Panc1 (cell line): ENCODE measurements at regions not wholly inside any gene's neighbourhood (a gene's known extent, or its start where the extent isn't known, plus 50 kb on each side); places are given as distances from the start of the nearest gene placed in this dataset.

Experiments used
- ATAC-seq: fragments of 200-7000 bp; cut with Tn5 transposase; 2 replicates; pipeline ENCODE4 v1.9.1; 2020; ENCODE audit warnings: mild to moderate bottlenecking, moderate library complexity
- BruUV-seq: library from RNA; stranded (reverse); fragments of 400-500 nt; replicated peaks from 2 replicates; lab custom pipeline; 2021; lab: Mats Ljungman, UMichigan
- CTCF ChIA-PET: fragments of 300-600 bp; sonication (Branson Sonifier 250); formaldehyde crosslinking; loops from one replicate; lab custom pipeline; 2022; ENCODE audit warnings: antibody characterized with exemption; lab: Charles Lee
- POLR2A ChIA-PET: fragments of 300-600 bp; sonication (Branson Sonifier 250); formaldehyde crosslinking; loops from one replicate; lab custom pipeline; 2022; ENCODE audit warnings: antibody characterized with exemption; lab: Charles Lee
- DNase-seq: peaks from one replicate; pipeline ENCODE4 v3.0.0-alpha.2; 2010; ENCODE audit warnings: low read depth, low spot score
- H3K27ac ChIP-seq: 2 replicates; pipeline ENCODE4 v1.5.1; 2011; ENCODE audit warnings: mild to moderate bottlenecking, low read length, inconsistent platforms
- H3K27me3 ChIP-seq: fragments of 200-500 bp; sonication (Bioruptor generic); 2 replicates; pipeline ENCODE4 v1.6.0; 2014; ENCODE audit warnings: low read length, inconsistent platforms; ENCODE audit not compliant: control insufficient read depth, insufficient read depth
- H3K36me3 ChIP-seq: fragments of 200-500 bp; sonication (Bioruptor generic); 2 replicates; pipeline ENCODE4 v1.5.1; 2014; ENCODE audit warnings: inconsistent platforms, mild to moderate bottlenecking, low read length, moderate library complexity; ENCODE audit not compliant: control insufficient read depth, insufficient read depth
- H3K4me1 ChIP-seq: 2 replicates; pipeline ENCODE4 v1.5.1; 2011; ENCODE audit warnings: inconsistent platforms, mild to moderate bottlenecking, low read length, moderate library complexity; ENCODE audit not compliant: control insufficient read depth, insufficient read depth
- H3K4me3 ChIP-seq, 2 experiments: 2 replicates each; pipeline ENCODE4 v1.5.1; 2011 to 2012; ENCODE audit warnings: low read depth in 2 of 2, low read length in 2 of 2, mild to moderate bottlenecking in 2 of 2, inconsistent platforms in 1 of 2, moderate library complexity in 1 of 2
- H3K9me3 ChIP-seq: fragments of 200-500 bp; sonication (Bioruptor generic); 2 replicates; pipeline ENCODE4 v1.5.1; 2014; ENCODE audit warnings: low read depth, mild to moderate bottlenecking, inconsistent platforms, low read length, moderate library complexity; ENCODE audit not compliant: control insufficient read depth, insufficient read depth
- POLR2AphosphoS5 ChIP-seq: IDR thresholded peaks from 2 replicates; pipeline ENCODE4 v1.6.1; 2012; ENCODE audit warnings: mild to moderate bottlenecking, low read depth, low read length, moderate library complexity
- SIN3A ChIP-seq: IDR thresholded peaks from 2 replicates; pipeline ENCODE4 v1.6.1; 2012; ENCODE audit warnings: low read depth, mild to moderate bottlenecking, low read length, moderate library complexity, borderline replicate concordance; ENCODE audit not compliant: insufficient read depth
- TCF7L2 ChIP-seq: IDR thresholded peaks from 2 replicates; pipeline ENCODE4 v1.6.1; 2011; ENCODE audit warnings: mild to moderate bottlenecking, low read depth, low read length, inconsistent platforms
- in situ Hi-C: cut with HindIII; loops from 2 replicates; pipeline ENCODE4 v1.10.0; 2016; ENCODE audit warnings: low sequenced_read_pairs, low pct_unique_long_range_greater_than_20kb
- intact Hi-C: fragments of 100-400 bp; cut with micrococcal nuclease; formaldehyde crosslinking; loops from one replicate; pipeline ENCODE4 v1.10.0; 2022; ENCODE audit not compliant: unreplicated experiment
- TF ChIP-seq, protein P1 (sequence below): fragments of 450-650 bp; IDR thresholded peaks from 2 replicates; pipeline ENCODE4 v1.5.1; 2017; ENCODE audit warnings: mild to moderate bottlenecking
- TF ChIP-seq, protein P2 (sequence below), 2 experiments: IDR thresholded peaks; 2 replicates each; pipeline ENCODE4 v1.6.1; 2011 to 2012; ENCODE audit warnings: low read depth in 2 of 2, control low read depth in 1 of 2, low read length in 1 of 2, mild to moderate bottlenecking in 1 of 2, moderate library complexity in 1 of 2; ENCODE audit not compliant: insufficient read depth in 1 of 2

DNA sequence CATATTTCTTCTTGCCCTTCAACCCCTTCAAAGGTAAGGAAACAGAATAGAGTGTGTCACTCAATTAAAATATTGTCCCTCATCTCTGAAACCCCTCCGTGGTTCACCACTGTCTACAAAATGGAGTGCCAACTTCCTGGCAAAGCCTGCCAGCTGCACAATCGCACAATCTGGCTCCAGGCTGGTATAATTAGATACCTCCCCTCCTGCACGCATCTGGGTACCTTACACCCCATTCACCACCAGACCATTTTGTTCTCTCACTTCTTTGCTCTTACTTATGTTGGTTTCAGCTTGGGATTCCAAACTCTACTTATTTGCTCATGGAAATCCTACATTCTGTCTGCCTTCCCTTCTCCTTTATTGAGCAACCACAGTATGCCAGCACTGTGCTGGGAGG lies 314.9 kb downstream of the NUAK1 start:
- ChIA-PET POLR2A (no interaction called here), CTCF (no interaction called here)
- ATAC-seq (no peak), DNase-seq (no peak)
- BruUV-seq, result no TSS peak
- no peaks in the 10 kb centered on the region for H3K36me3 ChIP-seq
- H3K4me3 ChIP-seq, result no peak overlapping the region
- no peak overlapping the region for H3K27ac ChIP-seq
- H3K27me3 ChIP-seq, result no peaks in the 10 kb centered on the region; the same call in 1 of the 2 replicates
- TF ChIP-seq POLR2AphosphoS5 (no peak), TCF7L2 (no peak), SIN3A (no peak)
- TF ChIP-seq, protein P1, sequence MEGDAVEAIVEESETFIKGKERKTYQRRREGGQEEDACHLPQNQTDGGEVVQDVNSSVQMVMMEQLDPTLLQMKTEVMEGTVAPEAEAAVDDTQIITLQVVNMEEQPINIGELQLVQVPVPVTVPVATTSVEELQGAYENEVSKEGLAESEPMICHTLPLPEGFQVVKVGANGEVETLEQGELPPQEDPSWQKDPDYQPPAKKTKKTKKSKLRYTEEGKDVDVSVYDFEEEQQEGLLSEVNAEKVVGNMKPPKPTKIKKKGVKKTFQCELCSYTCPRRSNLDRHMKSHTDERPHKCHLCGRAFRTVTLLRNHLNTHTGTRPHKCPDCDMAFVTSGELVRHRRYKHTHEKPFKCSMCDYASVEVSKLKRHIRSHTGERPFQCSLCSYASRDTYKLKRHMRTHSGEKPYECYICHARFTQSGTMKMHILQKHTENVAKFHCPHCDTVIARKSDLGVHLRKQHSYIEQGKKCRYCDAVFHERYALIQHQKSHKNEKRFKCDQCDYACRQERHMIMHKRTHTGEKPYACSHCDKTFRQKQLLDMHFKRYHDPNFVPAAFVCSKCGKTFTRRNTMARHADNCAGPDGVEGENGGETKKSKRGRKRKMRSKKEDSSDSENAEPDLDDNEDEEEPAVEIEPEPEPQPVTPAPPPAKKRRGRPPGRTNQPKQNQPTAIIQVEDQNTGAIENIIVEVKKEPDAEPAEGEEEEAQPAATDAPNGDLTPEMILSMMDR, result no peak
- TF ChIP-seq, protein P2, sequence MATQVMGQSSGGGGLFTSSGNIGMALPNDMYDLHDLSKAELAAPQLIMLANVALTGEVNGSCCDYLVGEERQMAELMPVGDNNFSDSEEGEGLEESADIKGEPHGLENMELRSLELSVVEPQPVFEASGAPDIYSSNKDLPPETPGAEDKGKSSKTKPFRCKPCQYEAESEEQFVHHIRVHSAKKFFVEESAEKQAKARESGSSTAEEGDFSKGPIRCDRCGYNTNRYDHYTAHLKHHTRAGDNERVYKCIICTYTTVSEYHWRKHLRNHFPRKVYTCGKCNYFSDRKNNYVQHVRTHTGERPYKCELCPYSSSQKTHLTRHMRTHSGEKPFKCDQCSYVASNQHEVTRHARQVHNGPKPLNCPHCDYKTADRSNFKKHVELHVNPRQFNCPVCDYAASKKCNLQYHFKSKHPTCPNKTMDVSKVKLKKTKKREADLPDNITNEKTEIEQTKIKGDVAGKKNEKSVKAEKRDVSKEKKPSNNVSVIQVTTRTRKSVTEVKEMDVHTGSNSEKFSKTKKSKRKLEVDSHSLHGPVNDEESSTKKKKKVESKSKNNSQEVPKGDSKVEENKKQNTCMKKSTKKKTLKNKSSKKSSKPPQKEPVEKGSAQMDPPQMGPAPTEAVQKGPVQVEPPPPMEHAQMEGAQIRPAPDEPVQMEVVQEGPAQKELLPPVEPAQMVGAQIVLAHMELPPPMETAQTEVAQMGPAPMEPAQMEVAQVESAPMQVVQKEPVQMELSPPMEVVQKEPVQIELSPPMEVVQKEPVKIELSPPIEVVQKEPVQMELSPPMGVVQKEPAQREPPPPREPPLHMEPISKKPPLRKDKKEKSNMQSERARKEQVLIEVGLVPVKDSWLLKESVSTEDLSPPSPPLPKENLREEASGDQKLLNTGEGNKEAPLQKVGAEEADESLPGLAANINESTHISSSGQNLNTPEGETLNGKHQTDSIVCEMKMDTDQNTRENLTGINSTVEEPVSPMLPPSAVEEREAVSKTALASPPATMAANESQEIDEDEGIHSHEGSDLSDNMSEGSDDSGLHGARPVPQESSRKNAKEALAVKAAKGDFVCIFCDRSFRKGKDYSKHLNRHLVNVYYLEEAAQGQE (IDR thresholded peaks at IDR 0.05; ENCODE audit: insufficient read depth in 1 of 2, low read depth in 2 of 2, low read length in 1 of 2), result no peak
- no peaks in the 10 kb centered on the region for H3K4me1 ChIP-seq
- in situ Hi-C loops, result no loop called here
- intact Hi-C loops, result no loop called here
- H3K9me3 ChIP-seq, result no peaks in the 10 kb centered on the region

DNA sequence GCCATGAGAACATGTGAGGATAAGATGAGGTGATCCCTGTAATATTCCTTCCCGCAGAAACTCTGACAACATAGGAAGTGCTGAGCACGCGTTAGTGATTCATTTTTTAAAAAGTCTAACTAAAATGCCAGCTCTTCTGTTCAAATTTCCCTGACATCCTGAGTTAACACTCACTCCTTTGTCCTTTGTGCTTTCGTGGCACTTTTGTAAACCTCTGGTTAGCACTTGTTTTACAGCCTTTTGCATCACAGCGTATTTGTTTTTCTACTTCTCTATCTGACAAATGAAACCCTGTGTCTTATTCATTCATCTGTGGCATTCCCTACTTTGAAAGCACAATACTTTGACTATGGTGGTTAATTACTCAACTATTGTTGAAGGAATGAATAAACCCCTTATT lies 313.6 kb downstream of the NUAK1 start:
- Histone ChIP-seq H3K4me3 (no peak overlapping the region), H3K27me3 (no peaks in the 10 kb centered on the region; the same call in 1 of the 2 replicates), H3K4me1 (no peaks in the 10 kb centered on the region), H3K9me3 (no peaks in the 10 kb centered on the region), H3K36me3 (no peaks in the 10 kb centered on the region), H3K27ac (no peak overlapping the region)
- CTCF ChIA-PET, result no interaction called here
- POLR2A ChIA-PET, result interaction anchor here (0.6 kb wide), 1 partner anchor 58 kb away, joined by 6 read pairs; no protein-coding TSS in a partner anchor
- in situ Hi-C loops, result no loop called here
- TF ChIP-seq, protein P1, result no peak
- TF ChIP-seq, protein P2 (IDR thresholded peaks at IDR 0.05; ENCODE audit: insufficient read depth in 1 of 2, low read depth in 2 of 2, low read length in 1 of 2), result no peak
- TF ChIP-seq TCF7L2, result no peak
- no peak for TF ChIP-seq POLR2AphosphoS5
- TF ChIP-seq SIN3A, result no peak
- no TSS peak for BruUV-seq
- ATAC-seq (no peak), DNase-seq (no peak)
- intact Hi-C loops, result no loop called here
